H1 (cell line): ENCODE measurements at regions not wholly inside any gene's neighbourhood (a gene's known extent, or its start where the extent isn't known, plus 50 kb on each side); places are given as distances from the start of the nearest gene placed in this dataset.

Experiments
- CTCF ChIA-PET: fragments of 300-600 bp; sonication (Branson Sonifier 250); formaldehyde crosslinking; loops from one replicate; lab custom pipeline; 2021; ENCODE audit not compliant: partially characterized antibody; lab: Charles Lee
- POLR2A ChIA-PET: fragments of 300-600 bp; sonication (Branson Sonifier 250); formaldehyde crosslinking; loops from one replicate; lab custom pipeline; 2021; ENCODE audit warnings: inconsistent platforms; ENCODE audit not compliant: partially characterized antibody; lab: Charles Lee
- DNase-seq, 2 experiments: peaks; one replicate each; pipeline versions ENCODE4 v3.0.0 to v3.0.0-alpha.2; 2010 to 2022; ENCODE audit warnings: low spot score in 2 of 2, low read depth in 1 of 2, mixed read lengths in 1 of 2
- FAIRE-seq: peaks from 2 replicates; lab custom pipeline; 2011; peaks lifted over from hg19 to GRCh38; lab: Jason Lieb, UNC
- H2AFZ ChIP-seq: 2 replicates; pipeline ENCODE4 v1.8.1; 2012; ENCODE audit warnings: low read length, inconsistent platforms
- H2AK5ac ChIP-seq: 2 replicates; pipeline ENCODE4 v1.6.1; 2013; ENCODE audit warnings: low read depth, low read length
- H2BK120ac ChIP-seq: replicated peaks from 2 replicates; pipeline ENCODE3; 2013; ENCODE audit warnings: low read depth, low read length, inconsistent platforms
- H2BK12ac ChIP-seq: 2 replicates; pipeline ENCODE4 v1.6.1; 2013; ENCODE audit warnings: low read depth, low read length
- H2BK15ac ChIP-seq: 2 replicates; pipeline ENCODE4 v1.6.1; 2013; ENCODE audit warnings: low read length
- H2BK20ac ChIP-seq: 2 replicates; pipeline ENCODE4 v1.6.1; 2013; ENCODE audit warnings: low read length
- H2BK5ac ChIP-seq: 2 replicates; pipeline ENCODE4 v1.6.1; 2013; ENCODE audit warnings: low read depth, low read length
- H3K14ac ChIP-seq: 2 replicates; pipeline ENCODE4 v1.6.1; 2013; ENCODE audit warnings: inconsistent platforms; ENCODE audit not compliant: insufficient read length
- H3K18ac ChIP-seq: 2 replicates; pipeline ENCODE4 v1.6.1; 2013; ENCODE audit warnings: low read length; ENCODE audit errors: extremely low read depth
- H3K23ac ChIP-seq: 2 replicates; pipeline ENCODE4 v1.6.1; 2013; ENCODE audit warnings: inconsistent platforms; ENCODE audit not compliant: insufficient read length
- H3K23me2 ChIP-seq: 2 replicates; pipeline ENCODE4 v1.6.1; 2013; ENCODE audit warnings: low read depth, low read length
- H3K27ac ChIP-seq: 2 replicates; pipeline ENCODE4 v1.6.1; 2011; ENCODE audit warnings: low read depth, low read length, inconsistent platforms
- H3K27me3 ChIP-seq, 4 experiments: replicated peaks in 1 of 4; 1 replicate in 1 of 4; 2 replicates in 3 of 4; pipeline versions ENCODE4 v1.6.1 to v1.8.1; 2011 to 2013; ENCODE audit warnings: low read length in 3 of 4, mild to moderate bottlenecking in 3 of 4, inconsistent platforms in 2 of 4, mixed read lengths in 2 of 4, moderate library complexity in 1 of 4; ENCODE audit not compliant: control insufficient read depth in 3 of 4, insufficient read depth in 3 of 4; ENCODE audit errors: extremely low read depth in 1 of 4
- H3K36me3 ChIP-seq, 4 experiments: 2 replicates each; pipeline versions ENCODE4 v1.6.1 to v1.8.1; 2011 to 2013; ENCODE audit warnings: mild to moderate bottlenecking in 4 of 4, low read length in 3 of 4, moderate library complexity in 2 of 4, control low read depth in 1 of 4, inconsistent platforms in 1 of 4; ENCODE audit not compliant: insufficient read depth in 4 of 4, control insufficient read depth in 2 of 4
- H3K4ac ChIP-seq: replicated peaks from 2 replicates; pipeline ENCODE3; 2013; ENCODE audit warnings: low read length, low read depth, mixed read lengths, inconsistent platforms; ENCODE audit not compliant: insufficient read length
- H3K4me1 ChIP-seq, 4 experiments: replicated peaks in 1 of 4; 1 replicate in 1 of 4; 2 replicates in 3 of 4; pipeline versions ENCODE4 v1.6.1 to v1.8.1; 2011 to 2013; ENCODE audit warnings: low read length in 3 of 4, inconsistent platforms in 2 of 4, mixed read lengths in 1 of 4; ENCODE audit not compliant: insufficient read depth in 4 of 4, control insufficient read depth in 3 of 4
- H3K4me2 ChIP-seq, 2 experiments: 2 replicates each; pipeline versions ENCODE4 v1.6.1 to v1.8.1; 2011 to 2013; ENCODE audit warnings: low read depth in 2 of 2, low read length in 2 of 2, control low read depth in 1 of 2, inconsistent platforms in 1 of 2, mild to moderate bottlenecking in 1 of 2; ENCODE audit not compliant: insufficient read depth in 1 of 2
- H3K4me3 ChIP-seq, 4 experiments: fragments of 200-600, 300-600 bp in 1 of 4; sonication (generic), shearing (Covaris generic), sonication (Bioruptor Twin) in 1 of 4; 2 replicates each; pipeline versions ENCODE4 v1.5.1 to v1.8.1; 2011 to 2016; ENCODE audit warnings: low read length in 4 of 4, low read depth in 3 of 4, control low read depth in 2 of 4, inconsistent platforms in 2 of 4, mild to moderate bottlenecking in 2 of 4, mixed read lengths in 1 of 4, moderate library complexity in 1 of 4; ENCODE audit not compliant: insufficient read depth in 2 of 4; ENCODE audit errors: extremely low read depth in 1 of 4
- H3K56ac ChIP-seq: replicated peaks from 2 replicates; pipeline ENCODE3; 2013; ENCODE audit warnings: low read depth, mild to moderate bottlenecking, mixed read lengths, low read length, inconsistent platforms; ENCODE audit not compliant: insufficient read length
- H3K79me1 ChIP-seq: 2 replicates; pipeline ENCODE4 v1.6.1; 2013; ENCODE audit warnings: low read depth, low read length, control low read depth
- H3K79me2 ChIP-seq, 2 experiments: 2 replicates each; pipeline versions ENCODE4 v1.6.1 to v1.8.1; 2012 to 2013; ENCODE audit warnings: low read length in 2 of 2, mild to moderate bottlenecking in 2 of 2, inconsistent platforms in 1 of 2; ENCODE audit not compliant: insufficient read depth in 2 of 2, control insufficient read depth in 1 of 2
- H3K9ac ChIP-seq, 4 experiments: replicated peaks in 1 of 4; 1 replicate in 1 of 4; 2 replicates in 3 of 4; pipeline versions ENCODE4 v1.6.1 to v1.8.1; 2011 to 2013; ENCODE audit warnings: low read depth in 3 of 4, low read length in 3 of 4, control low read depth in 2 of 4, mild to moderate bottlenecking in 2 of 4, moderate library complexity in 2 of 4, inconsistent platforms in 1 of 4; ENCODE audit errors: extremely low read depth in 1 of 4
- H3K9me3 ChIP-seq, 2 experiments: 2 replicates each; pipeline versions ENCODE4 v1.6.1 to v1.8.1; 2012 to 2013; ENCODE audit warnings: mild to moderate bottlenecking in 2 of 2, moderate library complexity in 2 of 2, control low read depth in 1 of 2, inconsistent platforms in 1 of 2, low read depth in 1 of 2, low read length in 1 of 2, mixed read lengths in 1 of 2; ENCODE audit not compliant: insufficient read depth in 2 of 2
- H4K20me1 ChIP-seq, 2 experiments: replicated peaks in 1 of 2; 2 replicates each; pipeline versions ENCODE3 to v1.8.1; 2011 to 2013; ENCODE audit warnings: inconsistent platforms in 2 of 2, low read length in 2 of 2, mild to moderate bottlenecking in 1 of 2; ENCODE audit not compliant: insufficient read depth in 2 of 2, control insufficient read depth in 1 of 2
- H4K5ac ChIP-seq: 2 replicates; pipeline ENCODE4 v1.6.1; 2013; ENCODE audit warnings: low read length, low read depth, mixed read lengths, inconsistent platforms; ENCODE audit not compliant: insufficient read length
- H4K8ac ChIP-seq: 2 replicates; pipeline ENCODE4 v1.8.0; 2013; ENCODE audit warnings: mild to moderate bottlenecking, moderate library complexity, low read length, inconsistent platforms; ENCODE audit not compliant: insufficient read depth; ENCODE audit errors: extremely low read depth
- H4K91ac ChIP-seq: replicated peaks from 2 replicates; pipeline ENCODE3; 2013; ENCODE audit warnings: low read length, mixed read lengths, inconsistent platforms; ENCODE audit not compliant: insufficient read length
- CBX5 ChIP-seq: fragments of 300-800, 300-1000 bp; sonication (generic); IDR thresholded peaks from 2 replicates; pipeline ENCODE4 v1.7.1; 2016; ENCODE audit warnings: antibody characterized with exemption, low read length, low read depth
- CBX8 ChIP-seq: fragments of 300-800, 300-1000 bp; sonication (generic); IDR thresholded peaks from 2 replicates; pipeline ENCODE4 v1.7.1; 2016; ENCODE audit warnings: low read depth, low read length, borderline replicate concordance
- FOSL1 ChIP-seq: IDR thresholded peaks from 2 replicates; pipeline ENCODE4 v1.6.1; 2011; ENCODE audit warnings: mild to moderate bottlenecking, low read depth, low read length, moderate library complexity; ENCODE audit not compliant: insufficient read depth
- JUN ChIP-seq: IDR thresholded peaks from 2 replicates; pipeline ENCODE4 v1.6.1; 2011; ENCODE audit warnings: low read depth, mild to moderate bottlenecking, improper control_type of control experiment, low read length
- KDM5A ChIP-seq: fragments of 200-600 bp; IDR thresholded peaks from 2 replicates; pipeline ENCODE4 v1.7.1; 2012; ENCODE audit warnings: mild to moderate bottlenecking, low read length, inconsistent platforms, mixed read lengths
- NANOG ChIP-seq: IDR thresholded peaks from 2 replicates; pipeline ENCODE4 v1.6.1; 2011; ENCODE audit warnings: low read length, low read depth, mild to moderate bottlenecking, inconsistent platforms; ENCODE audit not compliant: insufficient read depth, poor library complexity, severe bottlenecking
- PHF8 ChIP-seq: fragments of 200-600 bp; sonication (generic); conservative IDR thresholded peaks from 2 replicates; pipeline ENCODE4 v1.7.1; 2012; ENCODE audit warnings: low read depth, mild to moderate bottlenecking, inconsistent platforms, low read length, moderate library complexity
- RAD21 ChIP-seq, 2 experiments: IDR thresholded peaks in 1 of 2; conservative IDR thresholded peaks in 1 of 2; 2 replicates each; pipeline ENCODE4 v1.6.1; 2011; ENCODE audit warnings: low read depth in 2 of 2, low read length in 2 of 2, improper control_type of control experiment in 1 of 2, inconsistent platforms in 1 of 2, mild to moderate bottlenecking in 1 of 2, moderate library complexity in 1 of 2
- RFX5 ChIP-seq: IDR thresholded peaks from 2 replicates; pipeline ENCODE4 v1.6.1; 2011; ENCODE audit warnings: low read depth, low read length, improper control_type of control experiment, borderline replicate concordance
- WGBS, 2 experiments: shearing (Covaris generic) in 1 of 2; methylation state at CpG; one replicate each; pipeline versions ENCODE4 v1.1.6 to v1.1.7; 2013 to 2015; ENCODE audit warnings: low lambda C conversion rate in 2 of 2, mixed read lengths in 2 of 2, inconsistent platforms in 1 of 2, low coverage in 1 of 2, missing lambda C conversion rate in 1 of 2; ENCODE audit not compliant: insufficient replicate concordance in 2 of 2, insufficient coverage in 1 of 2, insufficient read length in 1 of 2; ENCODE audit errors: extremely low coverage in 1 of 2, missing lambda C conversion rate in 1 of 2; 5-methylcytosine and 5-hydroxymethylcytosine counted together

- Histone ChIP-seq H3K4ac (no peak overlapping the region), H2AK5ac (no peak overlapping the region), H4K5ac (no peak overlapping the region), H3K14ac (no peak overlapping the region), H3K9me3 (no peaks in the 10 kb centered on the region), H2BK5ac (no peak overlapping the region), H2BK20ac (no peak overlapping the region), H2BK120ac (no peak overlapping the region), H3K23ac (no peak overlapping the region), H3K79me2 (no peaks in the 10 kb centered on the region), H3K4me1 (no peaks in the 10 kb centered on the region), H3K23me2 (no peaks in the 10 kb centered on the region), H2AFZ (peak overlapping the region; percentile 98), H3K56ac (no peak overlapping the region), H3K4me3 (no peak overlapping the region), H3K9ac (no peak overlapping the region), H3K27me3 (no peaks in the 10 kb centered on the region), H3K79me1 (no peaks in the 10 kb centered on the region), H4K8ac (no peak overlapping the region), H4K20me1 (no peaks in the 10 kb centered on the region), H3K27ac (no peak overlapping the region), H4K91ac (no peak overlapping the region), H2BK15ac (no peak overlapping the region), H2BK12ac (no peak overlapping the region), H3K18ac (no peak overlapping the region), H3K36me3 (no peaks in the 10 kb centered on the region), H3K4me2 (no peak overlapping the region)
- DNase-seq = no peak
- WGBS, 2 experiments = 90% methylated on average over 5 of the region's 5 CpGs; no CpG with 5 or more reads in 1 of the 2 experiments
- TF ChIP-seq FOSL1 (no peak), CBX5 (no peak), NANOG (no peak), RFX5 (no peak), KDM5A (no peak), RAD21 (IDR thresholded peaks at IDR 0.05 in 1 of 2, conservative IDR thresholded peaks at IDR 0.05 in 1 of 2; ENCODE audit: low read depth in 2 of 2, low read length in 2 of 2) (no peak), CBX8 (no peak), JUN (no peak), PHF8 (no peak)
- ChIA-PET CTCF (interaction anchor here (0.6 to 1.5 kb wide), 6 partner anchors 11 to 317 kb away, joined by 3 to 4 read pairs (median 3); no protein-coding TSS in a partner anchor), POLR2A (no interaction called here)
- no peak for FAIRE-seq
Observed at GRCh38 chr12:74732826-74733225, 195.2 kb downstream of the ATXN7L3B start.
